CD1c-positive myeloid dendritic cell (primary cell): ENCODE measurements at regions not wholly inside any gene's neighbourhood (a gene's known extent, or its start where the extent isn't known, plus 50 kb on each side); places are given as distances from the start of the nearest gene placed in this dataset.
"Not testable (repeated sequence)": the region's sequence is repeated elsewhere in the genome, so short reads cannot be mapped to it uniquely, and the experiment has no call there.

Experiments
- DNase-seq: peaks from one replicate; pipeline ENCODE4 v3.0.0-alpha.2; 2016; ENCODE audit errors: extremely low spot score

DNA sequence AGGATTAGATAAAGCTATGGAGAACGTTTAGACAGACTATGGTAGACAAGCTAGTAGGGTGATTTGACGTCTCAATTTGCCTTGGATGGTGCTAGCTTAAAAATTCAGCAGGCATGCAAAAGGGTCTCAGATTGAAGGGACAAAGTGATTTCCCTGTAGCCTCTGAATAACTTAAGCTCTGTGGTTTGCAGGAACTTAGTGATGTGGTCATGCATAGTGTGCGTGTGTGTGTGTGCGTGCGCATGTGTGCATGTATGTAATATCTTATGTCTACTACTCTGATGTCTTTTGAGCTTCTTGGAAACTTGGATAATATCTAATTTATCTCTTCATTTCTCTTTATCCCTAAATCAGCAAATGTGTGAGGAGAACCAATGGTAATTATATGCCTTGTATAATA lies 183.6 kb upstream of the TNC start:
- DNase-seq, result no peak

GRCh38 chr9:115305543-115305942 lies 187.6 kb upstream of the TNC start:
- DNase-seq, result no peak

GRCh38 chr9:115306865-115307264 lies 188.9 kb upstream of the TNC start:
- no peak for DNase-seq

DNA sequence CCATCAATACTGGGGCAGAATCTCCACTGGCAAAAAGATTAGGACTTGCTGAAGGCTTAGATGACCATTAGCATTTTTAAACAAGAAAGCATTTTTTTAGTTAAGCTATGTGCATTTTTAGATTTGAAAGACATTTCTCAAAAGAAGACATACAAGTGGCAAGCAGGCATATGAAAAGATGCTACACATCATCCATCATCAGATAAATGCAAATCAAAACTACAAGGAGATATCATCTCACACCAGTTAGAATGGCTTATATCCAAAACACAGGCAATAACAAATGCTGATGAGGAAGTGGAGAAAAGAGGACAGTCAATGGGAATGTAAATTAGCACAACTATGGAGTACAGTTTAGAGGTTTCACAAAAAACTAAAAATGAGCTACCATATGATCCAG lies 195.6 kb upstream of the TNC start:
- DNase-seq, result no peak

GRCh38 chr9:115326461-115326860 lies 208.5 kb upstream of the TNC start:
- DNase-seq, result no peak

- no peak for DNase-seq
Measured at GRCh38 chr9:115327436-115328122, 209.6 kb upstream of the TNC start.

GRCh38 chr9:115328228-115328627 lies 210.3 kb upstream of the TNC start:
- DNase-seq, result no peak

DNA sequence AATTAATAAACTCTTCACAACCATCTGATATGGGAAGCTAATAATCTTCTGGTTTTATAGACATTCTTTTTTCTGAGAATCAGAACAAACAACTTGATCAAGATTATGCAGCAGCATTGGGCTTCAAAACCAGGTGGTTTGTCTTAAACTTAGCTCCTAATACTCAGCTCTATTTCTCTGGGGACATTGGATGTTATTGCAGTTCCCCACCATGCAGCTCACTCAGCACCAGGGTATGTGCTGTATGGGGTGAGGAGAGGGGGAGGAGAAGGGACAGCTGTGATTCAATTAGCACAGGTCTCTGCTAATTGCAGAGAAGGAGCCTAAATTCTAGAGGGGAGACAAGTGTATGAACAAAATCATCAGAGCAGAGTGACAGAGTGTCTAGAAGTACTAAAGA lies 210.7 kb upstream of the TNC start:
- no peak for DNase-seq

DNA sequence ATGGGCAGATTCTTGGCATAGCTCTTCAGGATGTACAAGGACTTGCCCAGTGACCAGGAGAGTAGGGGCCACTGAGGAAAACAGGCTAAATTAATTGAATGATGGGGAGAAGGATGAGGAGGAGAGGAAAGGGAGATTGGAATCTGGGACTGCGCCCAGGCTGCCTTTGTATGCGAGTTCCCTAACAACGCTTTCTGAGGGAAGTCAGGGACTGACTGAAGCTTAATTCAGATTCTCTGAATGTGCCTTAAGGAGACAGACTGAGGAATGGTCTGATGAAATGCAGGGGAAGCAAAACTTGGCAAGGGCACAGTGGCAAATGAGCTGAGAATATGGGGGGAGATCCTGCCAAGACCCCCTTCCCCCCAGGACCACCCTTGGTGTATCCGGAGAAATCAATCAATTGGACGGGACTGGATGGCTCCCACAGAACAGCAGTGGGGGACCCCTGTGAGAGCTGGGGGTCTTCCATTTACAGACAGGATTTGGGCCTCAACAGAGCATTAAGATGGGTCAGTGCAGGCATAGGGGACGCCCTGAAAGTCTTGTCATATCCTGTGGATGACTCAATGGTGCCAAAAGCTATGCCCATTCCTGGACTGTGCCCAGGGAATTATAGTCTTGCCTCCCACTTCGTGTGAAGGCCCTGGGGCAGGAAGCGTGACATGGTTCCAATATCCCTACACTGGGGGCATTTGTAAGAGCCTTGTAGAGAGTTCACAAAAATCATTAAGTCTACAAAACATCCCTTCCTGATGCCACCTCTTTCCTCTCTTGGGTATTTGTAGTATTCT lies 215.5 kb upstream of the TNC start:
- no peak for DNase-seq

DNA sequence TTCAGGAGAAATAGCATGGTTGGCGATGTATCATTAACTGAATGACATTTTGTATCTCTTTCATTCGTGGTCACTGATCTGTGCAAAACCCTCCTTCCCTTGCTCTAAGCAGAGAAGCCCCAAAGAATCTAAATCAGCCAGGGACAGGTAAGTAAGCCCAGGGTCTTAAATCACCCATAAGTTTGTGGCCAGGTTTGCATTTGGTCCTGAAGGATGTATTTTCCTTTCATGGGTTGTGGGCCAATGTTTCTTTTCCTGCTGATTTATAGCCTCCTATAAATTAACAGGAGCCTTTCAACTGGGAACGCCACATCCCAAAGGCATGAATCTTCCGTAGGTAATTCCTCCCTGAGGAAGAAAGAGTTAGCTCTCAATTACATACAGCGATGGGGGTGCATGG lies 217.5 kb upstream of the TNC start:
- DNase-seq, result no peak

DNA sequence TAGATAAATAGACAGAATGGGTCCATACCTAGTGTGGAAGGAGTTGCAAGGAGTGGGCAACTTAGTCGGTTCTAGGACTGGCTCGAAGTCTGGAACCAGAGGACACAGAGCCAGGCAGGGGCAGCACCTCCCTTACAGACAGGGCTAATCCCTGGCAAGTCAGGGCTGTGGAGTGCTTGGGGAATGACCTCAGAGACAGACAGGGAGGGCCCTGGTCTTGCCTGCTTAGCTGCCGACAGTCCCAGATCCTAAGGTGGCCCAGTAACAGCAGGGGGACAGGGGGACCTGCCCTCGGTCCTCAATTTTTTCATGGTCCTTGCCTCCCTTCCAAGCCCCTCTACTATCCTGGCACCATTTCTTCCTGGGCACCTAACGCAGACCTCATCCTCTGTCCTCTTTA lies 222.4 kb upstream of the TNC start:
- no peak for DNase-seq

GRCh38 chr9:115341426-115341825 lies 223.5 kb upstream of the TNC start:
- no peak for DNase-seq

GRCh38 chr9:115347776-115348175 lies 229.8 kb upstream of the TNC start:
- DNase-seq, result not testable (repeated sequence)

DNA sequence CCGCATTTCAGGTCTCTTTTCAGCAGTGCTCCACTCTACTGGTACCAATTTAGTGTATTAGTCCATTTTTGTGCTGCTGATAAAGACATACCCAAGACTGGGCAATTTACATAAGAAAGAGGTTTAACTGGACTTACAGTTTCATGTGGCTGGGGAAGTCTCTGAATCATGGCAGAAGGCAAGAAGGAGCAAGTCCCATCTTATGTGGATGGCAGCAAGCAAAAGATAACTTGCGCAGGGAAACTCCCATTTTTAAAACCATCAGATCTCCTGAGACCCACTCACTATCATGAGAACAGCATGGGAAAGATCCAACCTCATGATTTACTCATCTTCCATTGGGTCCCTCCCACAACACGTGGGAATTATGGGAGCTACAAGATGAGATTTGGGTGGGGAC lies 231.0 kb upstream of the TNC start:
- not testable (repeated sequence) for DNase-seq

GRCh38 chr9:115349542-115349941 lies 231.6 kb upstream of the TNC start:
- DNase-seq, result no peak

DNA sequence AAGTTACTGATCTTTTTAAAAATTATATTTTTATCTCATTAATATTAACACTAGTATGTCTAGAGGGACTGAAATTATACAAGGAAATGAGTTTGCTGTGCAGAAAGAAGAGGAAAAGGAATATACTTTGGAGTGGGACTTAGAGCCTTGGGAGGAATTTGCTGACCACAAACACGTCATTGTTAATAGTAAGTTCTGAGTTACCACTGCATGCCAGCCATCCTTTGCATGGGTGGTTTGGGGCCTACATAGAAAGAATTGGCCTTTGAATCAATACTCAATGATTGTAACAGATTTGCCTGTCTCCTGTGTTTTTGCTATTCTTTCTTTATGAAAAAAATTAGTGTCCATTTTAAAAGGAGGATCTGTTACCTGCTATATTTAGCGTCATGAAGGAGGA lies 232.6 kb upstream of the TNC start:
- no peak for DNase-seq

DNA sequence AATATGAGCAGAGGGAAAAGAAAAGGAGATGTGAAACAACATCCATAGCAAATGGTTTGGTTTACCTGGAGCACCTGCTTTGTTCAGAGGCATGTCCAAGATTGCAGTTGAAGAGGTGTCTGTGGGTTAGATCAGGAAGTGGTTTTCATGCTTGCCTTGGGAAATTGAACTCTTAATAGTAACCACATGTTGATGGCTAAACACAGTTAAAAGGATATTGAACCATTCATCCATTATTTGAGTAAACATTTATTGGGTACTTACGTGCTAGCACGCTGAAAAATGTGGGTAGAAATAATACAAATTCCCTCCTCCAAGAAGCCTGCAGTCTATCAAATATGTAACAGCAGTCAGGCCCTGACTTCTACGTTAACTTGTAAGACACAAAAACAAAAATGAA lies 235.7 kb upstream of the TNC start:
- no peak for DNase-seq

- no peak for DNase-seq
Measured at GRCh38 chr9:115357821-115358220, 239.9 kb upstream of the TNC start.

GRCh38 chr9:115359017-115359780 lies 241.2 kb upstream of the TNC start:
- no peak for DNase-seq

- no peak for DNase-seq
Measured at GRCh38 chr9:115360122-115360521, 242.2 kb upstream of the TNC start.

- no peak for DNase-seq
Measured at GRCh38 chr9:115362101-115362500, 244.1 kb upstream of the TNC start.

- DNase-seq, result no peak
Measured at GRCh38 chr9:115362640-115363039, 244.7 kb upstream of the TNC start.

GRCh38 chr9:115364991-115365390 lies 247.0 kb upstream of the TNC start:
- no peak for DNase-seq
